Keratinocyte (primary cell): ENCODE measurements at regions not wholly inside any gene's neighbourhood (a gene's known extent, or its start where the extent isn't known, plus 50 kb on each side); places are given as distances from the start of the nearest gene placed in this dataset.

Experiments
- DNase-seq: peaks from one replicate; pipeline ENCODE4 v3.0.0-alpha.2; 2011; ENCODE audit warnings: low read depth, missing footprints, low spot score
- FAIRE-seq: peaks from 2 replicates; lab custom pipeline; 2011; peaks lifted over from hg19 to GRCh38; lab: Jason Lieb, UNC
- H2AFZ ChIP-seq: 2 replicates; pipeline ENCODE4 v1.6.0; 2012; ENCODE audit warnings: low read length, control low read depth, inconsistent platforms; ENCODE audit not compliant: control insufficient read depth
- H3K27ac ChIP-seq: 2 replicates; pipeline ENCODE4 v1.5.1; 2011; ENCODE audit warnings: low read length; ENCODE audit not compliant: control insufficient read depth, insufficient read depth
- H3K27me3 ChIP-seq: 3 replicates; pipeline ENCODE4 v1.6.0; 2011; ENCODE audit warnings: low read length; ENCODE audit not compliant: control insufficient read depth, insufficient read depth; ENCODE audit errors: extremely low read depth
- H3K36me3 ChIP-seq, 2 experiments: 2 replicates in 1 of 2; 3 replicates in 1 of 2; pipeline ENCODE4 v1.5.1; 2011; ENCODE audit warnings: low read length in 2 of 2, mild to moderate bottlenecking in 1 of 2; ENCODE audit not compliant: control insufficient read depth in 2 of 2, insufficient read depth in 2 of 2; ENCODE audit errors: extremely low read depth in 1 of 2
- H3K4me1 ChIP-seq: 3 replicates; pipeline ENCODE4 v1.5.1; 2011; ENCODE audit warnings: low read length; ENCODE audit not compliant: control insufficient read depth, insufficient read depth; ENCODE audit errors: extremely low read depth
- H3K4me2 ChIP-seq: 3 replicates; pipeline ENCODE4 v1.6.0; 2011; ENCODE audit warnings: low read depth, low read length; ENCODE audit not compliant: control insufficient read depth, insufficient read depth; ENCODE audit errors: extremely low read depth
- H3K4me3 ChIP-seq, 3 experiments: fragments of 200-600 bp in 1 of 3; sonication (generic) in 1 of 3; 2 replicates in 2 of 3; 3 replicates in 1 of 3; pipeline ENCODE4 v1.5.1; 2011 to 2016; ENCODE audit warnings: low read length in 3 of 3, mild to moderate bottlenecking in 3 of 3, control low read depth in 2 of 3, inconsistent platforms in 1 of 3, low read depth in 1 of 3, mixed read lengths in 1 of 3, mixed run types in 1 of 3, moderate library complexity in 1 of 3; ENCODE audit not compliant: control insufficient read depth in 2 of 3, insufficient read depth in 2 of 3; ENCODE audit errors: extremely low read depth in 1 of 3
- H3K79me2 ChIP-seq: 2 replicates; pipeline ENCODE4 v1.6.0; 2012; ENCODE audit warnings: low read length; ENCODE audit not compliant: control insufficient read depth, insufficient read depth
- H3K9ac ChIP-seq: 3 replicates; pipeline ENCODE4 v1.6.0; 2011; ENCODE audit warnings: low read length; ENCODE audit not compliant: control insufficient read depth, insufficient read depth; ENCODE audit errors: extremely low read depth
- H3K9me1 ChIP-seq: 3 replicates; pipeline ENCODE4 v1.6.0; 2011; ENCODE audit warnings: low read length; ENCODE audit not compliant: control insufficient read depth, insufficient read depth; ENCODE audit errors: extremely low read depth
- H3K9me3 ChIP-seq: 2 replicates; pipeline ENCODE4 v1.5.1; 2012; ENCODE audit warnings: low read depth, low read length; ENCODE audit not compliant: control insufficient read depth
- H4K20me1 ChIP-seq: 3 replicates; pipeline ENCODE4 v1.6.0; 2011; ENCODE audit warnings: low read length; ENCODE audit not compliant: control insufficient read depth, insufficient read depth; ENCODE audit errors: extremely low read depth
- CTCF ChIP-seq, 3 experiments: IDR thresholded peaks in 1 of 3; conservative IDR thresholded peaks in 1 of 3; optimal IDR thresholded peaks in 1 of 3; 2 replicates in 2 of 3; 3 replicates in 1 of 3; pipeline versions ENCODE3 to v1.5.1; 2011; ENCODE audit warnings: low read length in 3 of 3, mild to moderate bottlenecking in 3 of 3, moderate library complexity in 2 of 3, control low read depth in 1 of 3, inconsistent platforms in 1 of 3; ENCODE audit not compliant: insufficient read depth in 2 of 3; ENCODE audit errors: extremely low read depth in 1 of 3
- EZH2 ChIP-seq: IDR thresholded peaks from one replicate; pipeline ENCODE4 v1.6.1; 2012; ENCODE audit warnings: inconsistent platforms, mild to moderate bottlenecking, low read length, moderate library complexity
- dilution Hi-C: fragments of 300-500 bp; cut with MboI; formaldehyde crosslinking; loops from one replicate; pipeline ENCODE4 v1.7.0; 2020; ENCODE audit warnings: low sequenced_read_pairs; ENCODE audit not compliant: extremely low pct_ligation_motif_present

- no peak overlapping the region for H3K9ac ChIP-seq
Observed at GRCh38 chr5:121038438-121038837, 574.3 kb downstream of the PRR16 start.

DNA sequence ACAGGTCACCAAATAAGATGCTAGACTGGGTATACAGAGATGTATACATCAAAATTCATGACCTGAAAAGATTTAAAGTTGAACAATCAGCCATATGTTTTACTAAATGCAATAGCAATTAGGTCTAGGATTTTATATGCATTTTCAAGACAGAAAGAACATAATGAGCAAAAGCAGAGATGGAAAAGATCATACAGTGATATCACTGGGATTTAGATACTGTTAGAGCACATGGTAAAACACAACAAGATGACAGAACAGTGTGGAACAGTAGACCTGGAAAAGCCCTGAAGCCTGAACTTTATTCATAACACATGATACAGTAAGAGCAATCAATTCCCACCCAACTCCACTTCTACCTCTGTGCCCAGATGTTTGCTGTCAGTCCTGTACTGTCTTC lies 585.9 kb downstream of the PRR16 start:
- no peak for DNase-seq
- H3K79me2 ChIP-seq, result no peaks in the 10 kb centered on the region
- TF ChIP-seq EZH2 (no peak), CTCF (optimal IDR thresholded peaks at IDR 0.05 in 1 of 3, IDR thresholded peaks at IDR 0.05 in 1 of 3, conservative IDR thresholded peaks at IDR 0.05 in 1 of 3; ENCODE audit: extremely low read depth in 1 of 3, insufficient read depth in 2 of 3, low read length in 3 of 3) (no peak)
- H3K36me3 ChIP-seq, result no peaks in the 10 kb centered on the region
- no peak overlapping the region for H3K27ac ChIP-seq
- H3K4me1 ChIP-seq, result no peaks in the 10 kb centered on the region
- FAIRE-seq, result no peak
- H3K4me3 ChIP-seq, result no peak overlapping the region
- no peaks in the 10 kb centered on the region for H3K9me1 ChIP-seq
- H3K9me3 ChIP-seq, result no peaks in the 10 kb centered on the region
- dilution Hi-C loops, result no loop called here
- H4K20me1 ChIP-seq, result no peaks in the 10 kb centered on the region
- H3K27me3 ChIP-seq, result no peaks in the 10 kb centered on the region
- H3K4me2 ChIP-seq, result no peak overlapping the region
- H3K9ac ChIP-seq, result no peak overlapping the region
- H2AFZ ChIP-seq, result no peak overlapping the region

More at GRCh38 chr5:121038438-121038837, 574.3 kb downstream of the PRR16 start:
- no peaks in the 10 kb centered on the region for H3K27me3 ChIP-seq
- no peak overlapping the region for H3K27ac ChIP-seq
- no peak for TF ChIP-seq CTCF (optimal IDR thresholded peaks at IDR 0.05 in 1 of 3, IDR thresholded peaks at IDR 0.05 in 1 of 3, conservative IDR thresholded peaks at IDR 0.05 in 1 of 3; ENCODE audit: extremely low read depth in 1 of 3, insufficient read depth in 2 of 3, low read length in 3 of 3)
- H3K9me1 ChIP-seq, result no peaks in the 10 kb centered on the region
- H3K79me2 ChIP-seq, result no peaks in the 10 kb centered on the region
- no peak for FAIRE-seq
- H3K4me3 ChIP-seq, result no peak overlapping the region
- H2AFZ ChIP-seq, result no peak overlapping the region
- dilution Hi-C loops, result no loop called here
- H3K36me3 ChIP-seq, result no peaks in the 10 kb centered on the region
- no peaks in the 10 kb centered on the region for H3K4me1 ChIP-seq
- H4K20me1 ChIP-seq, result no peaks in the 10 kb centered on the region
- H3K4me2 ChIP-seq, result no peak overlapping the region
- DNase-seq, result no peak
- no peaks in the 10 kb centered on the region for H3K9me3 ChIP-seq
